ENCODE measurements at regions not wholly inside any gene's neighbourhood (a gene's known extent, or its start where the extent isn't known, plus 50 kb on each side); places are given as distances from the start of the nearest gene placed in this dataset.

DNA sequence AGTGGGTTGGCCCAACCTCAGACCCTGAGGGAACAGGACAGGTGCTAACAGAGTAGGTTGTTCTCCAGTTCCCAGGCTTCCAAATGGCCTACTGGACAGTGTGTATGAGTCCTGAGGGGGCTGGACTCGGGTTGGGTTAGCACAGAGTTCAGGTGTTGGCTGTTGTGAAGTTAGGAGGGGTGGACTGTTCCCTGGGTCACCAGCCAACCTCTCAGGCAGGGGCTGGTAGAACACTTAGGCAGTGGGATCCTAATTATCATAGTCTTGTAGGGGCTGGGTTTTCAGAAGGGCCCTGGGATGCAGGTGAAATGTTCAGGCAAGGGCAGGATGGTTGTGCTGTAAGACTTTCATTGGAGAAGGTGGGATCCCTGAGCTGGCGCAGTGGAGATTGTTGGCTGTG, 293.0 kb downstream of the ZWINT start:
- DNase-seq, result no peak
- TF ChIP-seq CTCF (IDR thresholded peaks at IDR 0.05), result no peak
- no peak for TF ChIP-seq EP300 (IDR thresholded peaks at IDR 0.05)
- no peak for TF ChIP-seq POLR2A (IDR thresholded peaks at IDR 0.05)
- Histone ChIP-seq H3K9me3 (peaks cover 0 to 6% of the 10 kb centered on the region in 2 donors), H3K36me3 (no peaks in the 10 kb centered on the region), H3K27me3 (no peaks in the 10 kb centered on the region), H3K4me3 (no peak overlapping the region), H3K27ac (no peak overlapping the region), H3K4me1 (ENCODE audit: insufficient read depth) (no peaks in the 10 kb centered on the region)
- intact Hi-C loops (cut with DNase I), result no loop called here
- WGBS, 3 donors, result 77 to 88% (median 84%) methylated on average over 2 of the region's 2 CpGs

DNA sequence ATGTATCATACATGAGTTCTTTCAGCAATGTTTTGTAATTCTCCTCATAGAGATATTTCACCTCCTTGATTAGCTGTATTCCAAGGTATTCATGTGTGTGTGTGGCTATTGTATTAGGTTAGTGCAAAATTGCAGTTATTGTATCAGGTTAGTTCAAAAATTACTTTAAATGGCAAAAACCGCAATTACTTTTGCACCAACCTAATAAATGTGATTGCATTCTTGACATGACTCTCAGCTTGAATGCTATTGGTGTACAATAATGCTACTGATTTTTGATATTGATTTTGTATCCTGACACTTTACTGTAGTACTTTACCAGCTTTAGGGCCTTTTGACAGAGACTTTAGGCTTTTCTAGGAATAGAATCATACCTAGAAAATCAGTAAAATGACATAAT, 297.4 kb downstream of the ZWINT start:
- intact Hi-C loops (cut with DNase I), result no loop called here

DNA sequence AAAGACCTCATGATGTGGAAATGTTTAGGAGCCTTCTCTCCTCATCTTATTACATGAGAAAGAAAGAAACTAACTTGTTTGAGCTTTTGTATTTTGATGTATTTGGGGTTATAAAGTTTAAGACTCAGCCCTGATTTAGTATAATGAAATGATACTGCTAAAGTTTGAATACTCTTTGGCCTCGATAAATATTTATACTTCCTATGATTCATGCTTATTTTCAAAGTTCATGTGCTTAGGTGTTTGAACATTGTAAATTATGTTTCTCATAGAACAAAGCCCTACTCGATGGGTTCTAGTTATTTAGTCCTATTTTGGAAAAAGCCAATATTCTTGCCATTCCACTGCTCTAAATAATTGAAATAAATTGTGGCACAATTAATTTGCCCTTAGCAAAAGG, 303.2 kb downstream of the ZWINT start:
- H3K27ac ChIP-seq, result no peak overlapping the region
- no peaks in the 10 kb centered on the region for H3K4me1 ChIP-seq (ENCODE audit: insufficient read depth)
- no peak for DNase-seq
- no peaks in the 10 kb centered on the region for H3K36me3 ChIP-seq
- intact Hi-C loops (cut with DNase I), result no loop called here
- WGBS, 3 donors, result 81 to 83% (median 82%) methylated on average over 2 of the region's 2 CpGs
- H3K4me3 ChIP-seq, result no peak overlapping the region
- H3K27me3 ChIP-seq, result no peaks in the 10 kb centered on the region
- H3K9me3 ChIP-seq, result no peaks in the 10 kb centered on the region
- TF ChIP-seq EP300 (IDR thresholded peaks at IDR 0.05), result no peak
- no peak for TF ChIP-seq POLR2A (IDR thresholded peaks at IDR 0.05)
- no peak for TF ChIP-seq CTCF (IDR thresholded peaks at IDR 0.05)

More for the DNA sequence above, 297.4 kb downstream of the ZWINT start:
- Histone ChIP-seq H3K9me3 (peaks cover 0 to 6% of the 10 kb centered on the region in 2 donors), H3K4me1 (ENCODE audit: insufficient read depth) (no peaks in the 10 kb centered on the region), H3K27ac (no peak overlapping the region), H3K4me3 (no peak overlapping the region), H3K27me3 (no peaks in the 10 kb centered on the region), H3K36me3 (no peaks in the 10 kb centered on the region)
- no peak for DNase-seq
- TF ChIP-seq POLR2A (IDR thresholded peaks at IDR 0.05) (no peak), CTCF (IDR thresholded peaks at IDR 0.05) (no peak), EP300 (IDR thresholded peaks at IDR 0.05) (no peak)
- 91 to 93% (median 92%) methylated on average over 1 of the region's 1 CpG for WGBS, 3 donors

DNA sequence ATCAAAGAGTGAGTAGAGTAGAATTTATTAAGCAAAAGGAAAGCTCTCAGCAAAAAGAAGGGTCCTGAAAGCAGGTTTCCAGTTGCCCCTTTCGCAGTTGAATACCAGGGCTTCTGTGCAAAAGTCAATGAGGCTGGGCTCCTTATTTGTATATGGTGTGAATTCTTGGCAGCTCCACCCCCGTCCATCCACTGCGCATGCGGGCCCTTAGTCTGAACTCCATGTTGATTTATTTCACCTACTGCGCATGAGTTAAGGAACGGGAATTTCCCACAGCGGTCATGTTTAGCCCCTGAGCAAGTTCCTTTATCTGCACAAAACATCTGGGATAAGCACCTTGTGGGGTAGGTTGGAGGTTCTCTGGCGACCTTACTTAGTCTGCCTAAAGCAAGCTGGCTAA, 325.6 kb downstream of the ZWINT start:
- Histone ChIP-seq H3K27ac (no peak overlapping the region), H3K4me3 (no peak overlapping the region), H3K9me3 (no peaks in the 10 kb centered on the region), H3K36me3 (no peaks in the 10 kb centered on the region), H3K4me1 (ENCODE audit: insufficient read depth) (no peaks in the 10 kb centered on the region), H3K27me3 (no peaks in the 10 kb centered on the region)
- intact Hi-C loops (cut with DNase I), result no loop called here
- TF ChIP-seq POLR2A (IDR thresholded peaks at IDR 0.05) (no peak), CTCF (IDR thresholded peaks at IDR 0.05) (no peak), EP300 (IDR thresholded peaks at IDR 0.05) (no peak)
- DNase-seq, result no peak
- 82 to 92% (median 88%) methylated on average over 8 of the region's 8 CpGs for WGBS, 3 donors

Measured in ovary (tissue), 7 donors.